GM18867 (cell line): ENCODE measurements at regions not wholly inside any gene's neighbourhood (a gene's known extent, or its start where the extent isn't known, plus 50 kb on each side); places are given as distances from the start of the nearest gene placed in this dataset.

Experiments
- ATAC-seq: cut with Tn5 transposase; IDR thresholded peaks from one replicate; pipeline ENCODE4 v1.9.1; 2021; ENCODE audit warnings: mild to moderate bottlenecking, moderate library complexity; ENCODE audit not compliant: unreplicated experiment

DNA sequence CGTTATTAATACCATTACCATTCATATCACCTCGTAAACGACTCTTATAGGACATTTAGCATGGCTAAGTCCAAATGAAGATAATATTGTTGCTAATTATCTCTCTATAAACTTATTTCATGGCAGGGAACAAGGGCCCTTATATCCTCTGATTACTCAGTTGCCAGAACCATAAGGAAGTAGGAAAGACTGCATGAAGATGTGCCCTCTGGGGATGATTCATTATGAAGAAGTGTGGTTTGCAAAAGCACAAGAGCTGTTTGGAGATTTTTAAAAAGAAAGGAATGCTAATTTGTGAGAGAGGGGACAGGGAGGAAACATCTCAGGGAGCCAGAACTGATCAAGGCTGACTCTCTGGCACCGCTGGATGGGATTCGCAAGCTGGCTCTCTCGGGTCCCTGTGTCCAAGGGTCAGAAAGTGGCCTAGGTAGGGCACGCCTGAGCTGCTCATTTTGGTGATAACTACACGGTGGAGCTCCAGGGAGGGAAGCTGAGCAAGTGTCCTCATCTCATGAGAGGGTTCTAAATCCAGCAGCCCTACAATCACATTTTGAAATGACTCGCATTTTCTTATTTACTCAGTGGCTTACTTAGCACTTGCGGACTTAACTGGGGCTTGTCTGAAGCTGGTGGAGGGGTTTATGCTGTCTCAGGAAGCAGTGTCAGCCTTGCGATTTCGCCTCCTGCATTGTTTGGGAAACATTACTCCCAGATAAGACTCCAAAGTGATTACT, 136.8 kb downstream of the C5orf15 start:
- no peak for ATAC-seq

DNA sequence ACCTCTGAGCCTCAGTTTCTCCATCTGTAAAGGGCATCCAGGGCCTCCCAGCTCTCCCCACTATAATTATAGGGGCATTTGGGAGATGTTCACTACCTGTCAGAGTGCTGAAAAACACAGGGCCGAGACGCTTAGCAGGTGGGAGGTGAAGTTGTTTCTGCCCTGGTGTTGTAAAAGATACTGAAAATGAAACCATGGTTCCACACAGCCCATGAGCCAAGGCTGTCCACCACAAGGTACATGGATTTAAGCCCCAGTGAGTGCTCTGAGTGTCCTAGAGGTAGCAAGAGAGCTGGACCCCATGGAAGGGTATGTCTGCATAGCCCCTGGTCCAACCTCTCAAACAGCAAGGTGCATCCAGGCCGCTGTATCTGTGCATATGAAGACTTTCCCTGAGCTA, 137.5 kb downstream of the C5orf15 start:
- peak; percentile 62 for ATAC-seq

DNA sequence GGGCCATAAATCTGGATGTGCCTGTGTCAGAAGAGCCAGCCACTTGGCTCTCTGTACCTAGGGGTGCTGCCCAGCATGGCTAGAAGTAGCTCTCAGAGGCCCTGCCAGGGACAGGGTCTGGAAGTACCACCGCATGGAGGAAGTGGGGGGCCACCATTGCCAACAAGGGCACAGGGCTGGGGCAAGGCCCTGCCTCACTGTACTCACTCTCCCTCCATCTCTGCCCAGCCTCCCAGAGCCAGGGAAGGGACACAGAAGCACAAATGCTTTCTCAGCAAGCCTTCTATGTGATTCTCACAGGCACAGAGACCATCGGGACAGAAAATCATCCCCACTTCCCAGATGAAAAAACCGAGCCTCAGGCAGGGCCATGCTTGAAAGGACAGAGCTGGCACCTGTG, 138.1 kb downstream of the C5orf15 start:
- no peak for ATAC-seq

DNA sequence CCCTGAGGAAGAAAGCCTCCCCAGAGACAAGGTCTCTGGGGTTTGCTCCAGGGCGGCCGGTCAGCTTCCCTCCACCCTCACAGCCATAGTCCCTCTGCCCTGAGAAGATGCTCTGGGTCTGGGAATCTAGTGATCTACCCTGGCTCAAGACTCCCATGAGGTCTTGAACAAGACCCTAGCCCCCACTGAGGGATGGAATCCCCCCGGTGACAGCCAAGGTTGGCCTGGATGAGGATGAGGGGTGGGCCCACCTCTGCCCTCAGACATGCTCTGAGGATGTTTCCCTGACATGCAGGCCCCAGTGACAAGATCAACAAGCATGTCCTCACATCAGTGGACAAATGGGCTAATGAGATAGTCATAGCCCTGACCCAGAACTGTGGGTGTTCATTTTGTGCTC, 138.6 kb downstream of the C5orf15 start:
- no peak for ATAC-seq

DNA sequence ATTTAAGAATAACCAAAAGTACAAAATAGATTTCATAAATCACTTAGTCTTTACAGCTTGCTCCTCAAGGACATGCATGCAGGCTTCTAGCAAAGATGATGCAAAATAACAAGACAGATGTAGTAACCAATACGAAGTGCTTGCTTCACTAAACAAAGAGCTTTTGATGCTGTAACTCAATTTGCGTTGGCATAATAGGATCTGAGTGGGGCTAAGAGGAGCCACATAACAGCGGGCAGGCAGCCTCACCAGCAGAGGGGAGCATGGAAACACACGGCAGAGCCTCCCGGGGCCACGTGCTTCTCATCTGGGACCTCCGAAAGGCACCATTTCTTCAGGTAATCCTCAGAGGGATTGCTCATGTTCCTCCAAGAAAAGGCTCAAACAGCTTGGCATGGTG, 139.7 kb downstream of the C5orf15 start:
- no peak for ATAC-seq

DNA sequence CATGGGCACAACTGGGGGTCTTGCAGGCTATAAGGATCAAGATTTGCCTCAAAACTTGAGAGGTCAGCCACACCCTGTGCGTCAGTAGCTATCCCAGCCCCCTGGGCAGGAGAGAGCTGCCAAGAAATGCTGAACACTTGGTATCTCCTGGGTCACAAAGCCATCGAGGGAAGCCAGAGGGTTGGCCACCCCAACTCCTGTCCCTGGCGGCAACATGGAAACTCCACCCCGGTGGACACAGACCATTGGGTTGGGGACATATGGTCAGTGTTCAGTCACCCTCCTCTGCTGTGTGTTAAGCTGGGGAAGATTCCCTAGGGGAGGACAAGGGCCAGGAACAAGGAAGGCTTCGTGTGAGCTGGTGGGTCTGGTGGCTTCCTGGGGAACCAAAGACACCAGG, 140.6 kb downstream of the C5orf15 start:
- ATAC-seq: no peak

DNA sequence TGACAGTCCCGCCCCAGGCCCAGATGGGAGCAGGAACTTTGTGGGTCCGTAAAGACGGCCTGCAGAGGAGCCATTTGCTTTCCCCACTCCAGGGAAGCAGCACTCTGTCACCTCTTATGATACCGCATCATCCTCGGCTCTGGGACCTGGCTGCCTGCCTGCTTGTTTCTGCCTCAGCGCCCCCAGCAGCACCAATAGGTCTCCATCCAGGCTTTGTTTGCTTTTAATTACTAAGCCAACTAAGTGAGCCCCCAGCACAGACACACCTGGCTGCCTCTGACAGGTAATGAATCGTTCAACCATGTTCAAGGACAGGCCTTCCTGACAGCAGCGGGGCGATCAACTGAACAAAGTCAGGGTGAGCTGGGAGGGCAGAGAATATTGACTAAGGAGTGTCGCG, 141.4 kb downstream of the C5orf15 start:
- no peak for ATAC-seq

DNA sequence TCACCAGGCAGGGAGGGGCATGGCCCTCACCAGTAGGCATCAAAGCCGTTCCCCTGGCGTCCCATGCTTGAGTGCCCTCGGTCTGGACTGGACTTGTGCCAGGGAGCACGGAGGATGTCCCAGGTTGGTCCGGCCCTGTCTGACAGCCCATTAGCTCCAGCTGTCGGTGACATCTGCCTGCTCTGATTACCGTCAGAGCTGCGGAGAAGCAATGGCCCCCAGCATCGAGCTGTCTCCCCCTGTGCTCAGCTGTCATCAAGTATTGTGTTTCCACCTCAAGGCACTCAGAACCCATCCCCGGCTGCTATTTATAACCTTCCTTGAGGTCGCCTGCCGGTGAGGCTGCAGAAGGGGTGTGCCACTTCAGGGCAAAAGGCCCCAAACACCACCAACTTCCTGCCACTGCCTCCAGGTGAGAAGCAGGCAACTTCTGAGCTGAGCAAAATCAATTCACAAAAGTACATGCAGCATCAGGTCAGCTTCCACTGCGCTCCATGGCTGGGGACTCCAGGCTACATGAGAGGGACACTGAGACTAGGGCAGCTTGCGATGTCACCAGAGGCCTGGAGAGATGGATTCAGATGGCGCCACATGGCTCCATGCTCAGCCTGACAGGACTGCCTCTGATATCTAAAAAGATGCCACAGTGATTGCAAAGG, 142.7 kb downstream of the C5orf15 start:
- peak; percentile 40 for ATAC-seq

DNA sequence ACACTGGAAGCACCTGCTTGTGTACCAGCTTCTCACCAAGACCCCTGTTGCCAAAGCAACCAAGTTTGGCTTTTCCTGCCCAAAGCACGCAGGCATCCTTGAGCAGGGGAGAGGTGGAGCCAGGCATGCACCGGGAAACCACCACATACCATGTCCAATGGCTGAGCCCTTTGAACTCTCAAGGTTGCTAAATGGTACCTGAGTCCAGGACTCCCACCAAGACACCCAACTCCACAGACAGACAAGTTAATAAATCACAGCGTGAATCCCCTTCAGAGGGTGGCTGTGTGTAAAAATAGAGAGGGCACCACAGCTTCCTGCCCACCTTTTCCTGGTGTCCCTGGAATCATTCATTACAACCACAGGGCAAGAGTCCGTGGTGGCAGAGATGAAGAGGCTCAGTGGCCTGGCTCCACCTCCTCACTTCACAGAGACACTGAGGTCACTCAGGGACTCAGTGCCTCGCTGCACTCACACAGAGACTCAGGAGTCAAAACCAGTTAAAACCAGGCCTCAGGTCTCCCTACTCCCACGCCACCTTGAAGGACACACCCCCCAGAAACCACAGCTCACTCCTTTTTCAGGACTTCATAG, 143.7 kb downstream of the C5orf15 start:
- peak; percentile 79 for ATAC-seq

DNA sequence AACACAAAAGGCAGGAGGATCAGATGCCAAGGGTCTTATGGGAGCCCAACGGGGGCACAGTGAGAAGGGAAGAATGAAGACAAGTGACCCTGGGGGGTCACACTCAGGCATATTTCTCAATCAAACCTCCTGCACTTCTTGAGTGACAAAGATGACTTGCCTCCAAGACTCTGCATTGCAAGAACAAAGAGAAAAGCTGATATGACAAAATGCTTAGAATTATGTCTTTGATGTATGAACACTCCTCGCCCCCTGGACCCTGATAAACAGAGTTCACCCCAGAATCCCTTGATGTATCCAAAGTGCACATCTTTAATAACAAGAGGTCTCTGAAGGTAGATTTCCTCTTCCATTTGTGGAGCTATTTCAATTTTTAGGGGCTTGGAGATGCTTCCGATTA, 146.5 kb downstream of the C5orf15 start:
- ATAC-seq: no peak

DNA sequence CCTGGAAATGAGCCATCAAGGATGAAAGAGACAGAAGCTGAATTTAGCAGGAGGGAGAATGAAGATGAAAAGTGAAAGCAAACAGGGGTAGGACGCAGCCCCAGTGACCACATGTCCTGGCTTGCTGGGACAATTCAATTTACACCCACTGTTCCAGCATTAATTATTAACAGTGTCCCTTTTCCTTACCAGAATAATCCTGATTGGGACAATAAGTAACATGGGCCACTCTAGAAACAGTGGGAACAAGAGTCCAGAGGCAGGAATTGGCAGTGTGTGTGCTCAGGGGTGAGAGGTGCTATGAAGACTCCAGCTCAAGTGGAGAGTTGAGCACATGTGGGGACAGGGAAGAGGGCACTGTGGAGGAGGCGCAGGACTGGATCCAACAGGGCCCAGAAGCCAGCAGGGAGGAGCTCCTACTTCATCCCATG, 147.1 kb downstream of the C5orf15 start:
- ATAC-seq: no peak

DNA sequence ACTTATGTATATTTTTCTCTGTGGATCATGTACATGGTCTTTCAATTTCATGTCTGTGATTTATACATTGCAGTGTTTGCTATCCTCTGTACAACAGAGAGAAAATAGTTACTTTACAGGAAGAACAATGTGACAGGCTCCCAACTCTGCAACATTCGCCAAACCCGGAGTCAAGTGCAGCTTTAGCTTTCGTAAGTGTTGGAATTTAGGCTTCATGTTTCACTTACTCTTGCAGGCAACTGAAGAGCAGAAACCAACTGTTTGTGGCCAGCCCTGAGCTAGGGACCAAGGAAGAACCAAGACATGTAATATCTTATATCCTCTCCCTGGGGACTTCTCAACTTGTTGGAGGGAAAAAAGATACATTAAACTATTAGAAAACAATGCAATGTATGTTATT, 147.9 kb downstream of the C5orf15 start:
- no peak for ATAC-seq

DNA sequence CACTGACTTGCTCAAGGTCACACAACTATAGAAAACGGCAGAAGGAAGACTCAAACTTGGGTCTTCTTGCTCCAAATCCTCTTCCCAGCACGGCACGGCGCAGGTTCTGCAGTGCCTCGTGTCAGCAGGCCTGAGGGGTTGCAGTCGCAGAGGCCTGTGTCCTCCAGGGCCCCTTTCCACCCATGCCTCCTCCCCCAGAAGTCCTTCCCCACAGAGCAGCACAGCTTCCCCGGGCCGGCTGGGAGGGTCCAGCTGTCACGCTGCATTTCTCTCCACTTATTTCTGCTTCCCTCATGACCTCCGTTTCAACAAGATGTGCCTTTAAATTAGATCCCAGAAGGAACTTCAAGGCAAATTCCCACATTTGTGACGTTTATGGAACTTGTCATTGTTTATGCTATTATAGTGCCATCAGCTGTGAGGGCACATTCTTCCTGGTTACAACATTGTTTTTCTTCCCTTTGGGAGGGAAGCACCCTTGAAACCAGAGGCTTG, 148.4 kb downstream of the C5orf15 start:
- no peak for ATAC-seq

DNA sequence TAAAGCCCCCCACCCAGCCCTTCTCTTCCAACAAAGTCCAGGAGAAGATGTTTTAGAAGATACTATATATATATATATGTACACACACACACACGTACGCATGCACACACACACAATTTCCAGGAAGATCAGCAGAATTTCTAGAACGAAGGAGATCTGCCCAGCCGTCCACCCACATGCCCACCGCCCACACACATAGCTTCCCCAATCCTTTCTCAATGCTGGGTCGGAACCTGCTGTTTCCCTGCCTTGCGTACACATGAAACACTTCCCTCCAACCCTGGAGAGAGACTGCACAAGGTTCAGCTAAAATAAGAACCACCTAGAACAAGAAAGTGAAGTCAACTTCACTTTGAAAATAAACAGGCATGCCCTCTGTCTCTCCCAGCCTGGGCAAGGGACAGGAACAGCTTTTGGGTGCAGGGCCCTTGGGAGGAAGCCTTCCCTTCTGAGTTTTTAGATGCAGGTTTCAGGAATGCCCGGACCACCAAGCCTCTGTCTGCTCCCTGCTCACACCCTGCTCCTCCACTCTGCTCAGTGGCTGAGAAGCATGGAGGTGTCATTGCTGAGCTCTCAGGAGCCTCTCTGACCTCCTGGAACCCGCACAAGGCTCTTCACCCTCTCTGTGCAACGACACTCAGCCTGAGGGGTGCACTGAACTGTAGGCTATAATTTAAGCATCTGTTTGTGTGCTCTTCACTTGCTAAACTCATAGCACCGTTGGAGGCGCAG, 149.4 kb downstream of the C5orf15 start:
- ATAC-seq: no peak

DNA sequence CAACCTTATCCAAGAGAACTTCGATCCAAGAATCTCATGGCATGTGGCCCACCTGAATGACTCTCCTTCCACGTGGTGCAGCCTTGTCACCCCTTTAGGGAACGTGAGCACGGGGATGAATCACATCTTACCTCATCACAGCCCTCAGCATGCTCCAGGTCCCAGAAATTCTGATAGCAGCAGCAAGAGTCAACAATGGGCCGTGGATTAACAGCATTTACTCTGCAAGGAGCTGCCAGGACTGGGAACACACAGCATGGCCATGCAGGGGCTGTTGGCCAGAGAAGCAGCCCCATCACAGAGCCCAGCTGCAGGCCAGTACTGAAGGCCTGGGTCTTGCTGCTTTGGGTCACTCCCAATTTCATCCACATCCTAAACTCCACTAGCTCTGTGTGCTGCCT, 150.4 kb downstream of the C5orf15 start:
- no peak for ATAC-seq

DNA sequence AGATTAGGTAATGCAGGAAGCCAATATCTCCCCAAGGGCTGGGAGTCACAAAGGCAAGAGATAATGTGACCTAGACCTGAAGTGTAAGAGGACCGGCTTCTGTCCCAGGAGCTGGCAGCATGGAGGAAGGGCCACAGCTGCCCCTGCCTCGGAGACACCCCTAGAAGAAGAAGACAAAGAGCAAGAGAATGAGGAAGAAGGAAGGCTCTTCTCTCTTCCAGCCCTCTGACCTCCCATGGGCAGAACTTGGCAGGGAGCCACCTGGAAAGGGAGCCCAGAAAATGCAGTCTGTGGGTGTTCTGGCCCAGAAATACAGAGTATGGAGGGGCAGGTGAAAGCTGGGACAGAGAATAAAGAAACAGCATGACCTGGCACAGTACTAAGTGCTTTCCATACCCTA, 151.0 kb downstream of the C5orf15 start:
- no peak for ATAC-seq

DNA sequence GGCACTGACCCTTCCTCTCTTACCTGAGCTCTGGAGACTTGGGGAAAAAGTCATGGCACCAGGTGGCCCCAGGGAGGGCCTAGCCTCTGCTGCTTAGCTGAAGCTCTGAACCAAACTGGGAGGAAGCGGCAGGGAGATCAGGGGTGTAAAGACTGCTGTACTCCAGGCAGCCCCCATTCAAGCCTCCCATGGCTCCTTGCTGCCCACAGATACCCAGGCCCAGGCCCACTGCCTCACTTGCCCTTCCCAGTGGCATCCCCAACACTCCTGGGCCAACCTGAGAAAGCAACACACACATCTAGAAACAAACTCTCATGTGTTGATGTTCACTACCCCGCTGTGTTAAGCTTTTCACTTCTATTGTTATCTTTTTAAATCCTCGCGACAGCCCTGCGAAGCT, 151.6 kb downstream of the C5orf15 start:
- ATAC-seq: no peak

DNA sequence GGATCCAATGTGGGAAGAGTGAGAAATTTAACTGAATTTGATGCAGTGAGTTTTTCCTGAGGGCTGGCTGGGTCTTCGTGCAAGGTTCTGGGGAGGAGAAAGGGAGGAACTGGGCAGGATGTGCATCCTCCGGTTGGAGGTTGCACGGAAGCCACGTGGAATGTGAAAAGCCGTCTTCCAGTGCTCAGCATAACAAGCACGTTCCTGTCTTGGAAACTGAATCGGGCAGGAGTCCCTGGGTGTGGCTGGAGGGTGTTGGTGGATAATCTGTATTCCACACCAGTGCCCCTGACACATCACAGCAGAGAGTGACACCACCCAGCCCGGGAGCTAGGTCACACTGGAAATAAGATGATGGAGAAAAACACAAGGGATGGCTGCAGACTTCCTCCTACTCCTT, 154.3 kb downstream of the C5orf15 start:
- no peak for ATAC-seq

DNA sequence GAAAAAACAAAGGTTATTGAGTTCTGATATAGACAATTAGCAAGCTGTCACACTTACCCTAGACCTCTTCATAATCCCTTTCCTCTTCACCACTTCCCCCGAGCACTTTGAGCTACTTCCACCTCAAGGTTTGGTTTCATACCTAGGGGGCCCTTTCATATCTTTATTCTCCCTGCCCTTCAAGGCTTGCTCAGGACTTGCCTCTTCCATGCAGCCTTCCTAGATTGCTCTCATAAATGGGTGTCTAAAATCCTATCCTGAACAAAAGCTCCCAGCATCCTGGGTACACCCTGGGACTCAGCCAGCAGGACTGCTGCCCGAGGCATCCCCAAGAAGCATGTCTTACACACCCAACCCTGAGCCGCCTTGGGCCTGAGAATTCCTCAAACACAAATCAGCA, 157.3 kb downstream of the C5orf15 start:
- ATAC-seq: no peak

DNA sequence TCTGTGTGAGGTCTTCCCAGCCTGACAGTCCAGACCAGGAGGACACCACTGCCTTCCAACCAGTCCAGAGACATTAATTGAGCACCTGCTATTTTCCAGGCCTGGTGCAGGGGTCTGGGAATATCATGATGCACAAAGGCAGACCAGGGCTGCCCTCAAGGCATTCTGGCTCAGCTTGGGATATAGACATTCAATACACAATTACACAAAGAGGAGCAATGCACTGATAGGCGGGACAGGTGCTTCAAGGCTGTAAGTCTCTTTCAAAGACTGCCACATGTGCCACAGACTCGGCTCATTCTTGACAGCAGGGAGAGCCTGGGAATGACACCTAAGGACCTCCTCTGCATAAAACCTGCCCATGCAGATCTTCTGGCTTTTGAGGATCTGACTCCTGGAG, 158.6 kb downstream of the C5orf15 start:
- ATAC-seq: no peak

DNA sequence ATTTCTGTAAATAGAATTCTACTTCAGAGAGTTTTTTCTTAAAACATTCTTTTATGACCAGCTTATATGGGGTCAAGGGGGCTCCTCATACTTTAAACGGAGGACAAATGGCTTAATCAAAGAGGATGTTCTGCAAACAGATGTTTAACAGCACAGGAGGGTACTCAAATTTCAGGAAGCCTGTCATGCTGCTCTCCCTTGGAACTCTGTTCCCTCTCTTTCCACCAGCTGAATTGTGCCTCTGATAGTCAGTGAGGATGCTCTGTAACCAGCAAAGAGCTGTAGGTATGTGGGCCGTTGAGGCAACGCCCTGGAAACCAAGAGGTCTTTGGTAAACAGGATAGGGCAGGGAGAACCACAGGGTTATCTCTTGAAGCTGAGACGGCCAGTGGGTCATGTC, 161.1 kb downstream of the C5orf15 start:
- ATAC-seq: no peak

DNA sequence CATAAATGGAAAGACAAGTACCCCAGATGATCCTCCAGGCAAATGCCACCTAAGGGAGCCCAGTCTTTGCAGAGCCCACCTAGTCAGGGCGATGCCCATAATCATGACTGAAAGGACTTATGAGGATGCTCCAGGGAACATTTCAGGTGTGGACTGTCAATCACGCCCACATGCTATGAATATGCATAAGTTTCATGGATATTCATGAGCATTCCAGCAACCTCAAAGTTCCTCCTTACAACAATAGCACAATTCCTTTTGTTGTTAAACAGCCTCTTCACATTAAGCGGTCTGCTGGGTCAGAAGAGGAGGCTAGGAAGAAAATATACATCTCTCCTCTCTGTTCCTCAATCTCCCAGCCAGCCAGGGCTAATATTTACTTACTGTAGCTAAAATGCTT, 161.6 kb downstream of the C5orf15 start:
- no peak for ATAC-seq
